ENCODE measurements at regions not wholly inside any gene's neighbourhood (a gene's known extent, or its start where the extent isn't known, plus 50 kb on each side); places are given as distances from the start of the nearest gene placed in this dataset.

DNA sequence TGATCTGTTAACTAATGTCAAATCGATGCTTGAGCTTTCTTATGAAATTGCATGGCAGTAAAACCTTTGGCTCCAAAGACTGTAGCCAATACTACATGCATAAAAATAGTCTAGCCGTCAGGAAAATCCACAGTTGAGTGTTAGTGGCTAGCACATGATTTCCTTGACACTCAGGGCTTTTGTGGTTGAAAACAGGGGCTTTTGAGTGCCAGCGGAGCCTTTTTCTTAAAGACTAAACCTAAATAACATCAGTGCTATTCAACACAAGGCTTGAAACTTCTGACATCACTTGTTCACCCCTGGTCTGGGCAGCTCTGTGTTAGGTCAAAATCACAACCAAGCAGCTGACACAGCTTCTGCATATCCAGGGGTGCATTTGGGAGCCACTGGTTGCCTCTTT, 124.2 kb upstream of the BMPER start:
- TF ChIP-seq, protein P1, sequence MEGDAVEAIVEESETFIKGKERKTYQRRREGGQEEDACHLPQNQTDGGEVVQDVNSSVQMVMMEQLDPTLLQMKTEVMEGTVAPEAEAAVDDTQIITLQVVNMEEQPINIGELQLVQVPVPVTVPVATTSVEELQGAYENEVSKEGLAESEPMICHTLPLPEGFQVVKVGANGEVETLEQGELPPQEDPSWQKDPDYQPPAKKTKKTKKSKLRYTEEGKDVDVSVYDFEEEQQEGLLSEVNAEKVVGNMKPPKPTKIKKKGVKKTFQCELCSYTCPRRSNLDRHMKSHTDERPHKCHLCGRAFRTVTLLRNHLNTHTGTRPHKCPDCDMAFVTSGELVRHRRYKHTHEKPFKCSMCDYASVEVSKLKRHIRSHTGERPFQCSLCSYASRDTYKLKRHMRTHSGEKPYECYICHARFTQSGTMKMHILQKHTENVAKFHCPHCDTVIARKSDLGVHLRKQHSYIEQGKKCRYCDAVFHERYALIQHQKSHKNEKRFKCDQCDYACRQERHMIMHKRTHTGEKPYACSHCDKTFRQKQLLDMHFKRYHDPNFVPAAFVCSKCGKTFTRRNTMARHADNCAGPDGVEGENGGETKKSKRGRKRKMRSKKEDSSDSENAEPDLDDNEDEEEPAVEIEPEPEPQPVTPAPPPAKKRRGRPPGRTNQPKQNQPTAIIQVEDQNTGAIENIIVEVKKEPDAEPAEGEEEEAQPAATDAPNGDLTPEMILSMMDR (IDR thresholded peaks at IDR 0.05) = no peak
- no peak for TF ChIP-seq POLR2A (IDR thresholded peaks at IDR 0.05)
